ENCODE measurements at regions not wholly inside any gene's neighbourhood (a gene's known extent, or its start where the extent isn't known, plus 50 kb on each side); places are given as distances from the start of the nearest gene placed in this dataset.

GRCh38 chr15:31782016-31782783 is 248.1 kb upstream of the CHRNA7 start:
- POLR2A ChIA-PET = no interaction called here
- Histone ChIP-seq H3K9me3 (ENCODE audit: control insufficient read depth, insufficient read depth, low read depth, low read length) (no peaks in the 10 kb centered on the region), H3K4me1 (ENCODE audit: control insufficient read depth, insufficient read depth, low read length) (no peaks in the 10 kb centered on the region), H3K4me3 (ENCODE audit: low read depth, low read length) (no peak overlapping the region), H3K27ac (ENCODE audit: extremely low read depth, low read depth, low read length) (no peak overlapping the region), H3K36me3 (ENCODE audit: control insufficient read depth in 2 of 2, insufficient read depth in 1 of 2, low read length in 2 of 2) (no peaks in the 10 kb centered on the region)
- CTCF ChIA-PET = no interaction called here
- TF ChIP-seq ZIC2 (tag by site-specific recombination; IDR thresholded peaks at IDR 0.05) (peak; percentile 37; the same call in 1 of the 2 replicates), ZFP3 (tag by site-specific recombination; IDR thresholded peaks at IDR 0.05; ENCODE audit: low read depth) (no peak), ZBTB17 (tag by site-specific recombination; IDR thresholded peaks at IDR 0.05) (no peak), ZBTB10 (tag by site-specific recombination; IDR thresholded peaks at IDR 0.05) (no peak), ZNF366 (tag by site-specific recombination; conservative IDR thresholded peaks at IDR 0.05) (no peak), ZNF2 (tag by site-specific recombination; IDR thresholded peaks at IDR 0.05) (no peak), RBAK (tag by site-specific recombination; IDR thresholded peaks at IDR 0.05) (no peak), ZNF704 (tag by site-specific recombination; IDR thresholded peaks at IDR 0.05) (no peak)

GRCh38 chr15:31782951-31783350 is 247.4 kb upstream of the CHRNA7 start:
- TF ChIP-seq SCRT1 (tag by site-specific recombination; IDR thresholded peaks at IDR 0.05; ENCODE audit: borderline replicate concordance) (no peak), ZNF514 (tag by site-specific recombination; IDR thresholded peaks at IDR 0.05) (no peak), ZNF16 (tag by site-specific recombination; IDR thresholded peaks at IDR 0.05; ENCODE audit: low read depth) (no peak), ZIC2 (tag by site-specific recombination; IDR thresholded peaks at IDR 0.05) (no peak), ZNF433 (tag by site-specific recombination; IDR thresholded peaks at IDR 0.05; ENCODE audit: low read depth) (no peak), ZNF670 (tag by site-specific recombination; IDR thresholded peaks at IDR 0.05; ENCODE audit: low read depth) (no peak), ZNF18 (tag by site-specific recombination; IDR thresholded peaks at IDR 0.05) (no peak), ZBTB10 (tag by site-specific recombination; IDR thresholded peaks at IDR 0.05) (no peak), SALL2 (tag by site-specific recombination; IDR thresholded peaks at IDR 0.05; ENCODE audit: borderline replicate concordance) (no peak), ZNF777 (tag by site-specific recombination; IDR thresholded peaks at IDR 0.05; ENCODE audit: borderline replicate concordance) (no peak)
- Histone ChIP-seq H3K9me3 (ENCODE audit: control insufficient read depth, insufficient read depth, low read depth, low read length) (no peaks in the 10 kb centered on the region), H3K4me3 (ENCODE audit: low read depth, low read length) (no peak overlapping the region), H3K36me3 (ENCODE audit: control insufficient read depth in 2 of 2, insufficient read depth in 1 of 2, low read length in 2 of 2) (no peaks in the 10 kb centered on the region), H3K27ac (ENCODE audit: extremely low read depth, low read depth, low read length) (no peak overlapping the region), H3K4me1 (ENCODE audit: control insufficient read depth, insufficient read depth, low read length) (no peaks in the 10 kb centered on the region)
- CTCF ChIA-PET = no interaction called here
- POLR2A ChIA-PET = no interaction called here

All from HEK293 (cell line).